IMR-90 (cell line): ENCODE measurements at regions not wholly inside any gene's neighbourhood (a gene's known extent, or its start where the extent isn't known, plus 50 kb on each side); places are given as distances from the start of the nearest gene placed in this dataset.

Experiments
- ATAC-seq: fragments of 200-7000 bp; cut with Tn5 transposase; 2 replicates; pipeline ENCODE4 v1.9.1; 2020; ENCODE audit warnings: low read depth, mild to moderate bottlenecking, moderate library complexity
- BruUV-seq: library from RNA; stranded (reverse); fragments of 400-500 nt; replicated peaks from 2 replicates; lab custom pipeline; 2021; lab: Mats Ljungman, UMichigan
- CTCF ChIA-PET: fragments of 300-600 bp; formaldehyde crosslinking; extraction: SDS; loops from one replicate; lab custom pipeline; 2021; ENCODE audit warnings: antibody characterized with exemption; lab: Yijun Ruan, JAX
- POLR2A ChIA-PET: fragments of 300-600 bp; sonication (Branson Sonifier 250); formaldehyde crosslinking; loops from one replicate; lab custom pipeline; 2022; ENCODE audit warnings: antibody characterized with exemption; ENCODE audit not compliant: unreplicated experiment; lab: Charles Lee
- DNase-seq: peaks from one replicate; pipeline ENCODE4 v3.0.0; 2013
- H2AFZ ChIP-seq: replicated peaks from 2 replicates; pipeline ENCODE3; 2013; ENCODE audit warnings: low read length, mild to moderate bottlenecking; ENCODE audit not compliant: poor library complexity
- H2AK5ac ChIP-seq: 2 replicates; pipeline ENCODE4 v1.6.1; 2013; ENCODE audit warnings: low read depth, low read length, inconsistent platforms
- H2AK9ac ChIP-seq: replicated peaks from 2 replicates; pipeline ENCODE3; 2013; ENCODE audit warnings: mild to moderate bottlenecking, low read depth, low read length, moderate library complexity; ENCODE audit not compliant: poor library complexity
- H2BK120ac ChIP-seq: 2 replicates; pipeline ENCODE4 v1.6.1; 2013; ENCODE audit warnings: low read depth, low read length, inconsistent platforms
- H2BK15ac ChIP-seq: 3 replicates; pipeline ENCODE4 v1.6.1; 2013; ENCODE audit warnings: low read depth, low read length, inconsistent platforms
- H2BK20ac ChIP-seq: 2 replicates; pipeline ENCODE4 v1.6.1; 2013; ENCODE audit warnings: low read depth, mild to moderate bottlenecking, inconsistent platforms, low read length, moderate library complexity
- H2BK5ac ChIP-seq: 2 replicates; pipeline ENCODE4 v1.6.1; 2013; ENCODE audit warnings: mild to moderate bottlenecking, low read depth, low read length, inconsistent platforms; ENCODE audit not compliant: poor library complexity, severe bottlenecking
- H3K14ac ChIP-seq: replicated peaks from 2 replicates; pipeline ENCODE4 v1.6.1; 2013; ENCODE audit warnings: low read depth, low read length, inconsistent platforms
- H3K18ac ChIP-seq: 2 replicates; pipeline ENCODE4 v1.6.1; 2013; ENCODE audit warnings: low read depth, low read length, control low read depth
- H3K23ac ChIP-seq: 2 replicates; pipeline ENCODE4 v1.6.1; 2013; ENCODE audit warnings: low read depth, low read length, inconsistent platforms
- H3K27ac ChIP-seq: 2 replicates; pipeline ENCODE4 v1.5.1; 2013; ENCODE audit warnings: mild to moderate bottlenecking, control low read depth, low read length; ENCODE audit not compliant: insufficient read depth
- H3K27me3 ChIP-seq: 2 replicates; pipeline ENCODE4 v1.6.1; 2013; ENCODE audit warnings: low read length; ENCODE audit not compliant: control insufficient read depth, insufficient read depth
- H3K36me3 ChIP-seq: 2 replicates; pipeline ENCODE4 v1.6.1; 2013; ENCODE audit warnings: low read length, mixed read lengths; ENCODE audit not compliant: control insufficient read depth, insufficient read depth
- H3K4ac ChIP-seq: 2 replicates; pipeline ENCODE4 v1.6.1; 2013; ENCODE audit warnings: low read depth, low read length, inconsistent platforms
- H3K4me1 ChIP-seq: 2 replicates; pipeline ENCODE4 v1.6.1; 2013; ENCODE audit warnings: low read length, mixed read lengths; ENCODE audit not compliant: control insufficient read depth, insufficient read depth
- H3K4me2 ChIP-seq: 2 replicates; pipeline ENCODE4 v1.6.1; 2013; ENCODE audit warnings: low read depth, mild to moderate bottlenecking, control low read depth, low read length, moderate library complexity
- H3K4me3 ChIP-seq: 2 replicates; pipeline ENCODE4 v1.5.1; 2013; ENCODE audit warnings: low read depth, mild to moderate bottlenecking, control low read depth, low read length, moderate library complexity; ENCODE audit not compliant: insufficient read depth
- H3K56ac ChIP-seq: 2 replicates; pipeline ENCODE4 v1.6.1; 2013; ENCODE audit warnings: low read length, inconsistent platforms; ENCODE audit not compliant: insufficient read depth; ENCODE audit errors: extremely low read depth
- H3K79me1 ChIP-seq, 2 experiments: 2 replicates each; pipeline ENCODE4 v1.6.1; 2013; ENCODE audit warnings: low read length in 2 of 2, inconsistent platforms in 1 of 2, low read depth in 1 of 2
- H3K9ac ChIP-seq: 2 replicates; pipeline ENCODE4 v1.6.1; 2013; ENCODE audit warnings: low read depth, low read length, control low read depth
- H3K9me1 ChIP-seq: 2 replicates; pipeline ENCODE4 v1.6.1; 2013; ENCODE audit warnings: low read length, inconsistent platforms; ENCODE audit not compliant: insufficient read depth
- H3K9me3 ChIP-seq: 2 replicates; pipeline ENCODE4 v1.6.1; 2013; ENCODE audit warnings: low read length; ENCODE audit not compliant: control insufficient read depth, insufficient read depth
- H4K20me1 ChIP-seq: 2 replicates; pipeline ENCODE4 v1.6.1; 2013; ENCODE audit warnings: low read length, inconsistent platforms; ENCODE audit not compliant: insufficient read depth
- H4K5ac ChIP-seq: 2 replicates; pipeline ENCODE4 v1.6.1; 2013; ENCODE audit warnings: mild to moderate bottlenecking, low read depth, low read length, control low read depth
- H4K8ac ChIP-seq, 2 experiments: 2 replicates each; pipeline ENCODE4 v1.6.1; 2013; ENCODE audit warnings: low read depth in 2 of 2, low read length in 2 of 2, control low read depth in 1 of 2, inconsistent platforms in 1 of 2
- H4K91ac ChIP-seq: 2 replicates; pipeline ENCODE4 v1.6.1; 2013; ENCODE audit warnings: low read depth, low read length, inconsistent platforms; ENCODE audit not compliant: insufficient read depth
- BHLHE40 ChIP-seq: fragments of 150-350 bp; IDR thresholded peaks from 2 replicates; pipeline ENCODE4 v1.6.1; 2016; ENCODE audit warnings: mild to moderate bottlenecking, low read depth, low read length
- CEBPB ChIP-seq: IDR thresholded peaks from 2 replicates; pipeline ENCODE4 v1.6.1; 2012; ENCODE audit warnings: low read depth, low read length, improper control_type of control experiment
- CHD1 ChIP-seq: IDR thresholded peaks from 2 replicates; pipeline ENCODE4 v1.6.1; 2012; ENCODE audit warnings: low read depth, low read length, improper control_type of control experiment
- FOS ChIP-seq: fragments of 150-350 bp; IDR thresholded peaks from 2 replicates; pipeline ENCODE4 v1.6.1; 2016; ENCODE audit warnings: low read depth, low read length
- MAZ ChIP-seq: IDR thresholded peaks from 2 replicates; pipeline ENCODE4 v1.6.1; 2012; ENCODE audit warnings: low read depth, mild to moderate bottlenecking, low read length, improper control_type of control experiment, moderate library complexity, borderline replicate concordance
- NFE2L2 ChIP-seq: fragments of 150-350 bp; IDR thresholded peaks from 2 replicates; pipeline ENCODE4 v1.6.1; 2016; ENCODE audit warnings: low read depth, mild to moderate bottlenecking, low read length
- RCOR1 ChIP-seq: IDR thresholded peaks from 2 replicates; pipeline ENCODE4 v1.6.1; 2012; ENCODE audit warnings: mild to moderate bottlenecking, low read length, improper control_type of control experiment; ENCODE audit not compliant: insufficient replicate concordance
- RFX5 ChIP-seq: IDR thresholded peaks from 2 replicates; pipeline ENCODE4 v1.8.0; 2012; ENCODE audit warnings: low read depth, mild to moderate bottlenecking, low read length, moderate library complexity
- SMC3 ChIP-seq: fragments of 150-350 bp; IDR thresholded peaks from 2 replicates; pipeline ENCODE4 v1.6.1; 2016; ENCODE audit warnings: low read depth, mild to moderate bottlenecking, antibody characterized with exemption, low read length, moderate library complexity
- WGBS, 2 experiments: methylation state at CpG; one replicate each; pipeline versions ENCODE4 v1.1.5 to v1.1.7; 2013; ENCODE audit warnings: missing lambda C conversion rate in 2 of 2; ENCODE audit not compliant: insufficient read length in 1 of 2; ENCODE audit errors: extremely low coverage in 2 of 2; 5-methylcytosine and 5-hydroxymethylcytosine counted together
- dilution Hi-C: fragments of 300-500 bp; cut with HindIII; formaldehyde crosslinking; loops from one replicate; pipeline ENCODE4 v1.14.3; 2018; ENCODE audit warnings: low sequenced_read_pairs; ENCODE audit not compliant: unreplicated experiment
- in situ Hi-C: fragments of 300-500 bp; cut with MboI; formaldehyde crosslinking; loops from 3 replicates; pipeline ENCODE4 v1.14.3; 2019; ENCODE audit warnings: low sequenced_read_pairs, inconsistent platforms, mixed read lengths
- intact Hi-C: fragments of 100-400 bp; cut with micrococcal nuclease; formaldehyde crosslinking; loops from 2 replicates; pipeline ENCODE4 v1.10.0; 2022
- TF ChIP-seq, protein P1 (sequence below): fragments of 150-350 bp; IDR thresholded peaks from 2 replicates; pipeline ENCODE4 v1.6.1; 2016; ENCODE audit warnings: low read depth, mild to moderate bottlenecking, low read length, moderate library complexity, borderline replicate concordance
- TF ChIP-seq, protein P2 (sequence below): conservative IDR thresholded peaks from 2 replicates; pipeline ENCODE4 v1.5.1; 2012; ENCODE audit warnings: mild to moderate bottlenecking, low read depth, low read length, improper control_type of control experiment
- TF ChIP-seq, protein P3 (sequence below): fragments of 150-350 bp; IDR thresholded peaks from 2 replicates; pipeline ENCODE4 v1.6.1; 2017; ENCODE audit warnings: mild to moderate bottlenecking, antibody characterized with exemption, low read length, low read depth

DNA sequence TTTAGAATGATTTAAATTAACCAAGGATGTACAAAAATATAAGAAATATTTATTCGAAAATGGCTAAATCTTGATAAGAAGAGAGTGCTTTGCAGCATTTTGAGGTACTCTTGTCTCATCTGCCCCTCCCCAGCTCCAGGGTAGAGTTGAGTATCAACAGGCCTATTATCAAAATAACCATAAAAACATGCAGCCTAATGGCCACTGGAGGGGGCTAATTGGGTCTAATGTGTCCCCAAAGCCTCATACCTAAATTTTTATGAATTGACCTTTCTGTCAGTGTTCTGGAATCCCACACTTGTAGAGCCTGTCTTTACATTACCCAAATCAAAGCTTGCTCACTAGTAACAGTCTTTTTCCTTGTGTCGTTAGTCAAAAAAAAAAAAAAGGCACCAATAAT is 544.9 kb upstream of the CPXCR1 start:
- no peak overlapping the region for H2AK5ac ChIP-seq
- no peak overlapping the region for H3K4ac ChIP-seq
- in situ Hi-C loops (no loop called here), dilution Hi-C loops (no loop called here), intact Hi-C loops (no loop called here)
- no peaks in the 10 kb centered on the region for H3K4me1 ChIP-seq
- H3K79me1 ChIP-seq = no peaks in the 10 kb centered on the region
- H2AFZ ChIP-seq = no peak overlapping the region
- H4K8ac ChIP-seq = no peak overlapping the region
- no peak overlapping the region for H3K23ac ChIP-seq
- H3K9ac ChIP-seq = no peak overlapping the region
- H3K36me3 ChIP-seq = no peaks in the 10 kb centered on the region
- no peak for DNase-seq
- H2AK9ac ChIP-seq = no peak overlapping the region
- H3K9me1 ChIP-seq = no peaks in the 10 kb centered on the region
- TF ChIP-seq, protein P1, sequence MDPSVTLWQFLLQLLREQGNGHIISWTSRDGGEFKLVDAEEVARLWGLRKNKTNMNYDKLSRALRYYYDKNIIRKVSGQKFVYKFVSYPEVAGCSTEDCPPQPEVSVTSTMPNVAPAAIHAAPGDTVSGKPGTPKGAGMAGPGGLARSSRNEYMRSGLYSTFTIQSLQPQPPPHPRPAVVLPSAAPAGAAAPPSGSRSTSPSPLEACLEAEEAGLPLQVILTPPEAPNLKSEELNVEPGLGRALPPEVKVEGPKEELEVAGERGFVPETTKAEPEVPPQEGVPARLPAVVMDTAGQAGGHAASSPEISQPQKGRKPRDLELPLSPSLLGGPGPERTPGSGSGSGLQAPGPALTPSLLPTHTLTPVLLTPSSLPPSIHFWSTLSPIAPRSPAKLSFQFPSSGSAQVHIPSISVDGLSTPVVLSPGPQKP = no peak
- TF ChIP-seq SMC3 = no peak
- TF ChIP-seq RFX5 = no peak
- no peak for TF ChIP-seq CEBPB
- no peak for TF ChIP-seq MAZ
- TF ChIP-seq RCOR1 = no peak
- TF ChIP-seq BHLHE40 = no peak
- no peak for TF ChIP-seq CHD1
- TF ChIP-seq, protein P2, sequence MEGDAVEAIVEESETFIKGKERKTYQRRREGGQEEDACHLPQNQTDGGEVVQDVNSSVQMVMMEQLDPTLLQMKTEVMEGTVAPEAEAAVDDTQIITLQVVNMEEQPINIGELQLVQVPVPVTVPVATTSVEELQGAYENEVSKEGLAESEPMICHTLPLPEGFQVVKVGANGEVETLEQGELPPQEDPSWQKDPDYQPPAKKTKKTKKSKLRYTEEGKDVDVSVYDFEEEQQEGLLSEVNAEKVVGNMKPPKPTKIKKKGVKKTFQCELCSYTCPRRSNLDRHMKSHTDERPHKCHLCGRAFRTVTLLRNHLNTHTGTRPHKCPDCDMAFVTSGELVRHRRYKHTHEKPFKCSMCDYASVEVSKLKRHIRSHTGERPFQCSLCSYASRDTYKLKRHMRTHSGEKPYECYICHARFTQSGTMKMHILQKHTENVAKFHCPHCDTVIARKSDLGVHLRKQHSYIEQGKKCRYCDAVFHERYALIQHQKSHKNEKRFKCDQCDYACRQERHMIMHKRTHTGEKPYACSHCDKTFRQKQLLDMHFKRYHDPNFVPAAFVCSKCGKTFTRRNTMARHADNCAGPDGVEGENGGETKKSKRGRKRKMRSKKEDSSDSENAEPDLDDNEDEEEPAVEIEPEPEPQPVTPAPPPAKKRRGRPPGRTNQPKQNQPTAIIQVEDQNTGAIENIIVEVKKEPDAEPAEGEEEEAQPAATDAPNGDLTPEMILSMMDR = no peak
- no peak for TF ChIP-seq FOS
- TF ChIP-seq NFE2L2 = no peak
- TF ChIP-seq, protein P3, sequence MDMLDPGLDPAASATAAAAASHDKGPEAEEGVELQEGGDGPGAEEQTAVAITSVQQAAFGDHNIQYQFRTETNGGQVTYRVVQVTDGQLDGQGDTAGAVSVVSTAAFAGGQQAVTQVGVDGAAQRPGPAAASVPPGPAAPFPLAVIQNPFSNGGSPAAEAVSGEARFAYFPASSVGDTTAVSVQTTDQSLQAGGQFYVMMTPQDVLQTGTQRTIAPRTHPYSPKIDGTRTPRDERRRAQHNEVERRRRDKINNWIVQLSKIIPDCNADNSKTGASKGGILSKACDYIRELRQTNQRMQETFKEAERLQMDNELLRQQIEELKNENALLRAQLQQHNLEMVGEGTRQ = no peak
- H3K27ac ChIP-seq = no peak overlapping the region
- no peak overlapping the region for H3K4me2 ChIP-seq
- H2BK5ac ChIP-seq = no peak overlapping the region
- no CpG with 5 or more reads among the region's 2 CpGs for WGBS, 2 experiments
- ATAC-seq = no peak
- no peak overlapping the region for H3K4me3 ChIP-seq
- no peak overlapping the region for H3K18ac ChIP-seq
- POLR2A ChIA-PET = no interaction called here
- H3K9me3 ChIP-seq = no peaks in the 10 kb centered on the region
- no peak overlapping the region for H2BK20ac ChIP-seq
- no peak overlapping the region for H3K56ac ChIP-seq
- CTCF ChIA-PET = no interaction called here
- no peak overlapping the region for H4K91ac ChIP-seq
- H4K5ac ChIP-seq = no peak overlapping the region
- H2BK120ac ChIP-seq = no peak overlapping the region
- H2BK15ac ChIP-seq = no peak overlapping the region
- no peaks in the 10 kb centered on the region for H3K27me3 ChIP-seq
- no TSS peak for BruUV-seq
- H4K20me1 ChIP-seq = no peaks in the 10 kb centered on the region
- no peak overlapping the region for H3K14ac ChIP-seq
